Retinal pigment epithelial cell (primary cell): ENCODE measurements at regions not wholly inside any gene's neighbourhood (a gene's known extent, or its start where the extent isn't known, plus 50 kb on each side); places are given as distances from the start of the nearest gene placed in this dataset.

ENCODE experiments used
- DNase-seq: peaks from one replicate; pipeline ENCODE4 v3.0.0-alpha.2; 2010; ENCODE audit warnings: low read depth
- H3K4me3 ChIP-seq: 2 replicates; pipeline ENCODE4 v1.5.1; 2011; ENCODE audit warnings: mild to moderate bottlenecking, low read length, control low read depth, moderate library complexity
- TF ChIP-seq, protein P1 (sequence below): conservative IDR thresholded peaks from 2 replicates; pipeline ENCODE4 v1.5.1; 2011; ENCODE audit warnings: low read depth, low read length, control low read depth, inconsistent platforms

DNA sequence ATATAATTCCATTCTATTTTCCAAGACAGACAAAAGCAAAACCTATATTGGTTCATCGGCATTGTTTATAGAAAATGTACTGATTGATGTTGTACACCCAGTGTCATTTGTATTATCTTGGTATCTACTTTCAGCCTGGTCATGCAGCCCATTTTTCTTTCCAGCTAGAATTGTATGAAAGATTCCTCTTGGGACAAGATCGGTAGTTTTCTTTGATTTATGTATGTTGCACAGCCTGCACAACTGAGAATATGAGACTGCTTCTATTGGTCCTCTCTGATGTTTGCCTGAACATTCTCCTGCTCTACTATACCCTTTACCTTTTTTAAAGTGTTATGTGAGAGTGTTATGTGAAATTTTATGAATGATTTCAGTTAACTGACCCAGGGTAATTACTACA is 487.7 kb upstream of the PRR20A start:
- no peak overlapping the region for H3K4me3 ChIP-seq
- TF ChIP-seq, protein P1, sequence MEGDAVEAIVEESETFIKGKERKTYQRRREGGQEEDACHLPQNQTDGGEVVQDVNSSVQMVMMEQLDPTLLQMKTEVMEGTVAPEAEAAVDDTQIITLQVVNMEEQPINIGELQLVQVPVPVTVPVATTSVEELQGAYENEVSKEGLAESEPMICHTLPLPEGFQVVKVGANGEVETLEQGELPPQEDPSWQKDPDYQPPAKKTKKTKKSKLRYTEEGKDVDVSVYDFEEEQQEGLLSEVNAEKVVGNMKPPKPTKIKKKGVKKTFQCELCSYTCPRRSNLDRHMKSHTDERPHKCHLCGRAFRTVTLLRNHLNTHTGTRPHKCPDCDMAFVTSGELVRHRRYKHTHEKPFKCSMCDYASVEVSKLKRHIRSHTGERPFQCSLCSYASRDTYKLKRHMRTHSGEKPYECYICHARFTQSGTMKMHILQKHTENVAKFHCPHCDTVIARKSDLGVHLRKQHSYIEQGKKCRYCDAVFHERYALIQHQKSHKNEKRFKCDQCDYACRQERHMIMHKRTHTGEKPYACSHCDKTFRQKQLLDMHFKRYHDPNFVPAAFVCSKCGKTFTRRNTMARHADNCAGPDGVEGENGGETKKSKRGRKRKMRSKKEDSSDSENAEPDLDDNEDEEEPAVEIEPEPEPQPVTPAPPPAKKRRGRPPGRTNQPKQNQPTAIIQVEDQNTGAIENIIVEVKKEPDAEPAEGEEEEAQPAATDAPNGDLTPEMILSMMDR: no peak
- no peak for DNase-seq

DNA sequence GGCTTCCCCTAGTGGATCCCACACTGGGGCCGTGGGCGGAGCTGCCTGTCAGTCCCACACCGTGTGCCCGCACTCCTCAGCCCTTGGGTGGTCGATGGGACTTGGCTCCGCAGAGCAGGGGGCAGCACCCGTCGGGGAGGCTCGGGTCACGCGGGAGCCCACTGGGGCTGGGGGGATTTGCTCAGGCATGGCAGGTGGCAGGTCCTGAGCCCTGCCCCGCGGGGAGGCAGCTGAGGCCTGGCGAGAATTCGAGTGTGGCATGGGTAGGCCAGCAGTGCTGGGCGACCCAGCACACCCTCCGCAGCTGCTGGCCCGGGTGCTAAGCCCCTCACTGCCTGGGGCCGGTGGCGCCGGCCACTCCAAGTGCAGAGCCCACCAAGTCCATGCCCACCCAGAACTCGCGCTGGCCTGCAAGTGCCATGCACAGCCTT is 481.7 kb upstream of the PRR20A start:
- DNase-seq: no peak
- TF ChIP-seq, protein P1: no peak
- H3K4me3 ChIP-seq: no peak overlapping the region

DNA sequence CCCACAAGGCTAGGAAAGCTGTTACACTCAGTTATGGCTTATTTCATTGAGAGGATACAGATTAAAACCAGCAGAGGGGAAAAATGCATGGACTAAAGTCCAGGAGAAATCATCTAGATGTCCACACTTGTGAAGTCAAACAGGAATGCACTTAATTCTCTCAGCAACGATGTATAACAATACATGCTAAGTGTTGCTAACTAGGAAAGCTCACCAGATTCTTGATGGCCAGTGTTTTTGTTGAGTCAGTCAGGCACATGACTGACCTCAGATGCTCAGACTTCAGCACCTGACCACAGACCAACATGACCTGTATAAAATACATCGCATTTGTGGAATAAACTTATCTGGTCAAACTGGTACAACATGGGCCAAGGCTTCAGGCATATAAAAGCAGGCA is 470.2 kb upstream of the PRR20A start:
- DNase-seq: peak; percentile 68

DNA sequence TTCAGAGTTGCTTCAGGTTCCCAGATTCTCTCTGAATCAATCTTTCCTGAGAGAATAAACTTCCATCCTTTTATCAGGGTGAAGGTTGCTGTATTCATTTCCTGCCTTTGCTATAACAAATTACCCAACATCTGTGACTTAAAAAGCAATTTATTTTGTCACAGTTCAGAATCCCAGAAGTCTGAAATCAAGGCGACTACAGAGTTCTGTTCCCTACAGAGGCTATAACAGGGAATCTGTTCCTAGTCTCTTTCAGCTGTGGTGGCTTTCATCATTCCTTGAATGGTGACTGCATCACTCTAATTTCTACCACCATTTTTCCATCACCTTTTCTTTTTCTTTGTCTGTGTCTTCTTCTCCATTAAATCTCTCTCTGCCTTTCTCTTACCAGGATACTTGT is 459.3 kb upstream of the PRR20A start:
- TF ChIP-seq, protein P1: no peak
- DNase-seq: no peak
- no peak overlapping the region for H3K4me3 ChIP-seq

More for the DNA sequence above, 470.2 kb upstream of the PRR20A start:
- no peak overlapping the region for H3K4me3 ChIP-seq
- TF ChIP-seq, protein P1: no peak

DNA sequence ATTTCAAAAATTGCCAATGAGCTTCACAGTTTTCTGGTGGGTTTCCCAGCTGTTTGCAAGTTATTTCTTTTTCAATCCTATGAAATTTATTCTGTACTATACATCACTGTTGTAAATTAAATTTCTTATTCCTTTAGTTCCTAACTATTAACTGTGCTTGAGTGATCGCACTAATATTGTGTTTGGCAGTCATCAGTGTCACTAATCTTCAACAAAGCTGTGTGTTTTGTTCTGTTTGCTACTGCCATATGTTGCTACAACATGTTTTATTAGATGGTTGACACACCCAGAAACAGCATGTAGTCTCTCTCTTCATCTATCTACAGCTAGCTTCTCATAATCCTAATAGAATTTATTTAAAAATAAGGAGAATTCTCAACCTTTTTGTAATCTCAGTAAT is 453.6 kb upstream of the PRR20A start:
- TF ChIP-seq, protein P1: no peak

DNA sequence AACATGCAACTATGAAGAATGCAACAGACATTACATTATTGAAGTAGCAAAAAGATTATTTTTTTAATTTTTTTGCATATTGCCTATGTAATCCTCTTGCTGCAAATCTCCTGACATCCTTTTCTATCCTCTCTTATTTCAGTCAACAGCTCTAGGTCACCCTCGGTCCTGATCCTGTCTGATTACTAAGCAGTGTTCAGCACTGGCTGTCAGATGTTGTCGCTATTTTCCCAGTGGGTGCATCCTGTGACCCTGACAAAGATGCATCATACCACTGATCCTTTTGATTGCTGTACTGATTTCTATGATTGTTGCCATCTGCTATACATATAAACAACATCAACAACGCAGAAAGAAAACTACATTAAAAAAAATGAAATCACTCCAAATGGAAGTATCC is 443.7 kb upstream of the PRR20A start:
- no peak overlapping the region for H3K4me3 ChIP-seq
- no peak for DNase-seq
- TF ChIP-seq, protein P1: no peak

More for the DNA sequence above, 453.6 kb upstream of the PRR20A start:
- no peak for DNase-seq
- no peak overlapping the region for H3K4me3 ChIP-seq

DNA sequence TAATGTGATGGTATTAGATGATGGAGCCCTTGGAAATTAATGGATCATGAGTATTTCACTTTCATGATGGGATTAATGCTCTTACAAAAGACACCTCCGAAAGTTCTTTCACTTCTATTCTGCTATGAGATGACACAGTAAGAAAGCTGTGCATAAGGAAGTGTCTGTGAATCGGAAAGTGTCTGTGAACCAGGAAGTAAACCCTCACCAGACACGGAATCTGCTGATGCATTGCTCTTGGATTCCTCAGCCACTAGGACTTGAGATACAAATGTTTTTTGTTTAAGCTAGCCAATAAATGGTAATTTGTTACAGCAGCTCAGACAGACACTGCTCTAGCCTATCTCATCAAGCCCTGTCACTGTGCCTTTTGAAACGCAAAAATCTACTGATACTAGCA is 440.4 kb upstream of the PRR20A start:
- DNase-seq: no peak
- TF ChIP-seq, protein P1: no peak
- no peak overlapping the region for H3K4me3 ChIP-seq
